Panc1 (cell line): ENCODE measurements at regions not wholly inside any gene's neighbourhood (a gene's known extent, or its start where the extent isn't known, plus 50 kb on each side); places are given as distances from the start of the nearest gene placed in this dataset.

ENCODE experiments used
- ATAC-seq: fragments of 200-7000 bp; cut with Tn5 transposase; 2 replicates; pipeline ENCODE4 v1.9.1; 2020; ENCODE audit warnings: mild to moderate bottlenecking, moderate library complexity
- BruUV-seq: library from RNA; stranded (reverse); fragments of 400-500 nt; replicated peaks from 2 replicates; lab custom pipeline; 2021; lab: Mats Ljungman, UMichigan
- CTCF ChIA-PET: fragments of 300-600 bp; sonication (Branson Sonifier 250); formaldehyde crosslinking; loops from one replicate; lab custom pipeline; 2022; ENCODE audit warnings: antibody characterized with exemption; lab: Charles Lee
- POLR2A ChIA-PET: fragments of 300-600 bp; sonication (Branson Sonifier 250); formaldehyde crosslinking; loops from one replicate; lab custom pipeline; 2022; ENCODE audit warnings: antibody characterized with exemption; lab: Charles Lee
- DNase-seq: peaks from one replicate; pipeline ENCODE4 v3.0.0-alpha.2; 2010; ENCODE audit warnings: low read depth, low spot score
- H3K27ac ChIP-seq: 2 replicates; pipeline ENCODE4 v1.5.1; 2011; ENCODE audit warnings: mild to moderate bottlenecking, low read length, inconsistent platforms
- H3K27me3 ChIP-seq: fragments of 200-500 bp; sonication (Bioruptor generic); 2 replicates; pipeline ENCODE4 v1.6.0; 2014; ENCODE audit warnings: low read length, inconsistent platforms; ENCODE audit not compliant: control insufficient read depth, insufficient read depth
- H3K36me3 ChIP-seq: fragments of 200-500 bp; sonication (Bioruptor generic); 2 replicates; pipeline ENCODE4 v1.5.1; 2014; ENCODE audit warnings: inconsistent platforms, mild to moderate bottlenecking, low read length, moderate library complexity; ENCODE audit not compliant: control insufficient read depth, insufficient read depth
- H3K4me1 ChIP-seq: 2 replicates; pipeline ENCODE4 v1.5.1; 2011; ENCODE audit warnings: inconsistent platforms, mild to moderate bottlenecking, low read length, moderate library complexity; ENCODE audit not compliant: control insufficient read depth, insufficient read depth
- H3K4me3 ChIP-seq, 2 experiments: 2 replicates each; pipeline ENCODE4 v1.5.1; 2011 to 2012; ENCODE audit warnings: low read depth in 2 of 2, low read length in 2 of 2, mild to moderate bottlenecking in 2 of 2, inconsistent platforms in 1 of 2, moderate library complexity in 1 of 2
- H3K9me3 ChIP-seq: fragments of 200-500 bp; sonication (Bioruptor generic); 2 replicates; pipeline ENCODE4 v1.5.1; 2014; ENCODE audit warnings: low read depth, mild to moderate bottlenecking, inconsistent platforms, low read length, moderate library complexity; ENCODE audit not compliant: control insufficient read depth, insufficient read depth
- POLR2AphosphoS5 ChIP-seq: IDR thresholded peaks from 2 replicates; pipeline ENCODE4 v1.6.1; 2012; ENCODE audit warnings: mild to moderate bottlenecking, low read depth, low read length, moderate library complexity
- REST ChIP-seq, 2 experiments: IDR thresholded peaks; 2 replicates each; pipeline ENCODE4 v1.6.1; 2011 to 2012; ENCODE audit warnings: low read depth in 2 of 2, control low read depth in 1 of 2, low read length in 1 of 2, mild to moderate bottlenecking in 1 of 2, moderate library complexity in 1 of 2; ENCODE audit not compliant: insufficient read depth in 1 of 2
- SIN3A ChIP-seq: IDR thresholded peaks from 2 replicates; pipeline ENCODE4 v1.6.1; 2012; ENCODE audit warnings: low read depth, mild to moderate bottlenecking, low read length, moderate library complexity, borderline replicate concordance; ENCODE audit not compliant: insufficient read depth
- TCF7L2 ChIP-seq: IDR thresholded peaks from 2 replicates; pipeline ENCODE4 v1.6.1; 2011; ENCODE audit warnings: mild to moderate bottlenecking, low read depth, low read length, inconsistent platforms
- in situ Hi-C: cut with HindIII; loops from 2 replicates; pipeline ENCODE4 v1.10.0; 2016; ENCODE audit warnings: low sequenced_read_pairs, low pct_unique_long_range_greater_than_20kb
- intact Hi-C: fragments of 100-400 bp; cut with micrococcal nuclease; formaldehyde crosslinking; loops from one replicate; pipeline ENCODE4 v1.10.0; 2022; ENCODE audit not compliant: unreplicated experiment
- TF ChIP-seq, protein P1 (sequence below): fragments of 450-650 bp; IDR thresholded peaks from 2 replicates; pipeline ENCODE4 v1.5.1; 2017; ENCODE audit warnings: mild to moderate bottlenecking

DNA sequence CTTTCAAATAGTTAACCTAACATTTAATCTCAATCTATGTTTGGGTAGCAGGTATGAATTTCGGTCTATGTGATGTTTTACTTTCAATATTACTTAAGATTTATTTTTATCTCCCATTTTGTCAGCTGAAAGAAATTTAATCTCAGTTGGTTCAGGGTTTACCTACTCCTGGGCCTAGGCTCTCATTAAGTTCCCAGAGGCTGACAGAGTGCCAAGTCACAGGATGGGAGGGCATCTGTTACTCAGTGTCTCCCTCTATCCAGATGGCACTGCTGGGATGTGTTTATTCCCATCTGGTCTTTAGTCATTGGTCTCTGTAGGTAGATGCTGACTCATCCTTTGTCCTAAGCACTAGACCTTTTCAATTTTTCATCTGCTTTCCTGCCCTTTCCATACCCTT lies 129.4 kb upstream of the ARSJ start:
- H3K4me1 ChIP-seq: no peaks in the 10 kb centered on the region
- no peaks in the 10 kb centered on the region for H3K36me3 ChIP-seq
- no peaks in the 10 kb centered on the region for H3K9me3 ChIP-seq
- intact Hi-C loops (no loop called here), in situ Hi-C loops (no loop called here)
- no peak overlapping the region for H3K27ac ChIP-seq
- POLR2A ChIA-PET: no interaction called here
- no peak overlapping the region for H3K4me3 ChIP-seq
- DNase-seq (no peak), ATAC-seq (no peak)
- no TSS peak for BruUV-seq
- TF ChIP-seq REST (IDR thresholded peaks at IDR 0.05; ENCODE audit: insufficient read depth in 1 of 2, low read depth in 2 of 2, low read length in 1 of 2): no peak
- no peak for TF ChIP-seq POLR2AphosphoS5
- no peak for TF ChIP-seq TCF7L2
- no peaks in the 10 kb centered on the region for H3K27me3 ChIP-seq
- CTCF ChIA-PET: no interaction called here

- ChIA-PET CTCF (no interaction called here), POLR2A (no interaction called here)
- DNase-seq (no peak), ATAC-seq (no peak)
- no peak overlapping the region for H3K4me3 ChIP-seq
- no peaks in the 10 kb centered on the region for H3K4me1 ChIP-seq
- intact Hi-C loops: no loop called here
- in situ Hi-C loops: no loop called here
- H3K36me3 ChIP-seq: no peaks in the 10 kb centered on the region
- no TSS peak for BruUV-seq
- H3K27ac ChIP-seq: no peak overlapping the region
- no peak for TF ChIP-seq SIN3A
- TF ChIP-seq, protein P1, sequence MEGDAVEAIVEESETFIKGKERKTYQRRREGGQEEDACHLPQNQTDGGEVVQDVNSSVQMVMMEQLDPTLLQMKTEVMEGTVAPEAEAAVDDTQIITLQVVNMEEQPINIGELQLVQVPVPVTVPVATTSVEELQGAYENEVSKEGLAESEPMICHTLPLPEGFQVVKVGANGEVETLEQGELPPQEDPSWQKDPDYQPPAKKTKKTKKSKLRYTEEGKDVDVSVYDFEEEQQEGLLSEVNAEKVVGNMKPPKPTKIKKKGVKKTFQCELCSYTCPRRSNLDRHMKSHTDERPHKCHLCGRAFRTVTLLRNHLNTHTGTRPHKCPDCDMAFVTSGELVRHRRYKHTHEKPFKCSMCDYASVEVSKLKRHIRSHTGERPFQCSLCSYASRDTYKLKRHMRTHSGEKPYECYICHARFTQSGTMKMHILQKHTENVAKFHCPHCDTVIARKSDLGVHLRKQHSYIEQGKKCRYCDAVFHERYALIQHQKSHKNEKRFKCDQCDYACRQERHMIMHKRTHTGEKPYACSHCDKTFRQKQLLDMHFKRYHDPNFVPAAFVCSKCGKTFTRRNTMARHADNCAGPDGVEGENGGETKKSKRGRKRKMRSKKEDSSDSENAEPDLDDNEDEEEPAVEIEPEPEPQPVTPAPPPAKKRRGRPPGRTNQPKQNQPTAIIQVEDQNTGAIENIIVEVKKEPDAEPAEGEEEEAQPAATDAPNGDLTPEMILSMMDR: no peak
- TF ChIP-seq REST (IDR thresholded peaks at IDR 0.05; ENCODE audit: insufficient read depth in 1 of 2, low read depth in 2 of 2, low read length in 1 of 2): no peak
- no peak for TF ChIP-seq POLR2AphosphoS5
- TF ChIP-seq TCF7L2: no peak
- H3K27me3 ChIP-seq: no peaks in the 10 kb centered on the region
- H3K9me3 ChIP-seq: no peaks in the 10 kb centered on the region
Observed at GRCh38 chr4:114109776-114110175, 130.3 kb upstream of the ARSJ start.
